Hepatocyte (in vitro differentiated cells): ENCODE measurements at regions not wholly inside any gene's neighbourhood (a gene's known extent, or its start where the extent isn't known, plus 50 kb on each side); places are given as distances from the start of the nearest gene placed in this dataset.

Experiments used
- DNase-seq: peaks from one replicate; pipeline ENCODE4 v3.0.0-alpha.2; 2016; ENCODE audit warnings: low spot score
- H2AFZ ChIP-seq: fragments of 200-600 bp; sonication (generic); 2 replicates; pipeline ENCODE4 v1.6.0; 2016; ENCODE audit warnings: antibody characterized with exemption, mild to moderate bottlenecking
- H3K27ac ChIP-seq: fragments of 200-600 bp; sonication (generic); 2 replicates; pipeline ENCODE4 v1.5.1; 2016; ENCODE audit warnings: mild to moderate bottlenecking
- H3K27me3 ChIP-seq: fragments of 200-600 bp; sonication (generic); 2 replicates; pipeline ENCODE4 v1.6.1; 2016
- H3K36me3 ChIP-seq: fragments of 200-600 bp; sonication (generic); replicated peaks from 2 replicates; pipeline ENCODE4 v1.5.1; 2016; ENCODE audit warnings: low read depth; ENCODE audit not compliant: insufficient read depth
- H3K4me1 ChIP-seq: fragments of 200-600 bp; sonication (generic); 2 replicates; pipeline ENCODE4 v1.5.1; 2016; ENCODE audit warnings: mild to moderate bottlenecking, moderate library complexity; ENCODE audit not compliant: insufficient read depth
- H3K4me2 ChIP-seq: fragments of 200-600 bp; sonication (generic); 2 replicates; pipeline ENCODE4 v1.6.0; 2016
- H3K4me3 ChIP-seq: fragments of 200-600 bp; sonication (generic); 2 replicates; pipeline ENCODE4 v1.5.1; 2016; ENCODE audit warnings: mild to moderate bottlenecking
- H3K79me2 ChIP-seq: fragments of 200-600 bp; sonication (generic); 2 replicates; pipeline ENCODE4 v1.6.0; 2017; ENCODE audit warnings: mild to moderate bottlenecking
- H3K9me2 ChIP-seq: fragments of 200-600 bp; sonication (generic); replicated peaks from 2 replicates; pipeline ENCODE4 v1.6.0; 2017; ENCODE audit warnings: mild to moderate bottlenecking; ENCODE audit not compliant: insufficient read depth
- H3K9me3 ChIP-seq: fragments of 200-600 bp; sonication (generic); 2 replicates; pipeline ENCODE4 v1.5.1; 2016; ENCODE audit warnings: low read depth, mild to moderate bottlenecking
- H4K20me1 ChIP-seq: fragments of 200-600 bp; sonication (generic); 2 replicates; pipeline ENCODE4 v1.6.0; 2016; ENCODE audit warnings: mild to moderate bottlenecking; ENCODE audit not compliant: insufficient read depth, poor library complexity, severe bottlenecking
- CTCF ChIP-seq: fragments of 200-600 bp; sonication (generic); IDR thresholded peaks from 2 replicates; pipeline ENCODE4 v1.5.1; 2016; ENCODE audit warnings: antibody characterized with exemption, mild to moderate bottlenecking; ENCODE audit not compliant: poor library complexity
- EZH2 ChIP-seq: fragments of 200-600 bp; sonication (generic); IDR thresholded peaks from 2 replicates; pipeline ENCODE4 v1.6.1; 2016; ENCODE audit warnings: antibody characterized with exemption, mild to moderate bottlenecking, borderline replicate concordance
- EZH2phosphoT487 ChIP-seq: fragments of 200-600 bp; sonication (generic); IDR thresholded peaks from one replicate; pipeline ENCODE4 v1.6.1; 2018; ENCODE audit warnings: antibody characterized with exemption, mild to moderate bottlenecking, low read depth, moderate library complexity; ENCODE audit not compliant: unreplicated experiment, severe bottlenecking
- WGBS: methylation state at CpG from one replicate; pipeline ENCODE4 v1.1.6; 2016; ENCODE audit warnings: low lambda C conversion rate; ENCODE audit errors: missing lambda C conversion rate; 5-methylcytosine and 5-hydroxymethylcytosine counted together

GRCh38 chr20:24729896-24730605, 219.0 kb upstream of the CST7 start:
- Histone ChIP-seq H3K27me3 (no peaks in the 10 kb centered on the region), H3K4me2 (no peak overlapping the region), H3K9me2 (no peaks in the 10 kb centered on the region), H3K9me3 (no peaks in the 10 kb centered on the region), H3K36me3 (no peaks in the 10 kb centered on the region), H4K20me1 (no peaks in the 10 kb centered on the region), H3K79me2 (no peaks in the 10 kb centered on the region), H3K27ac (no peak overlapping the region), H3K4me1 (no peaks in the 10 kb centered on the region), H3K4me3 (no peak overlapping the region), H2AFZ (no peak overlapping the region)
- WGBS: 87% methylated on average over 15 of the region's 17 CpGs
- TF ChIP-seq CTCF: no peak
- no peak for TF ChIP-seq EZH2phosphoT487
- TF ChIP-seq EZH2: no peak
- DNase-seq: no peak

- Histone ChIP-seq H3K4me2 (no peak overlapping the region), H3K79me2 (no peaks in the 10 kb centered on the region), H3K27ac (no peak overlapping the region), H3K4me1 (peaks cover 5% of the 10 kb centered on the region), H3K9me3 (no peaks in the 10 kb centered on the region), H3K9me2 (no peaks in the 10 kb centered on the region), H2AFZ (no peak overlapping the region), H3K4me3 (no peak overlapping the region), H3K27me3 (no peaks in the 10 kb centered on the region), H4K20me1 (no peaks in the 10 kb centered on the region), H3K36me3 (no peaks in the 10 kb centered on the region)
- TF ChIP-seq CTCF (no peak), EZH2phosphoT487 (no peak), EZH2 (no peak)
- no peak for DNase-seq
- WGBS: 92% methylated on average over 10 of the region's 10 CpGs
Measured at GRCh38 chr20:24730750-24731149, 218.3 kb upstream of the CST7 start.

GRCh38 chr20:24731312-24731711, 217.8 kb upstream of the CST7 start:
- 89% methylated on average over 10 of the region's 10 CpGs for WGBS
- H3K36me3 ChIP-seq: no peaks in the 10 kb centered on the region
- TF ChIP-seq EZH2: no peak
- TF ChIP-seq EZH2phosphoT487: no peak
- no peak for TF ChIP-seq CTCF

More at GRCh38 chr20:24731312-24731711, 217.8 kb upstream of the CST7 start:
- DNase-seq: no peak
- Histone ChIP-seq H3K79me2 (no peaks in the 10 kb centered on the region), H3K9me3 (no peaks in the 10 kb centered on the region), H3K9me2 (no peaks in the 10 kb centered on the region), H3K27ac (no peak overlapping the region), H3K4me2 (no peak overlapping the region), H2AFZ (no peak overlapping the region), H3K4me1 (peaks cover 10% of the 10 kb centered on the region), H3K4me3 (no peak overlapping the region), H3K27me3 (no peaks in the 10 kb centered on the region), H4K20me1 (no peaks in the 10 kb centered on the region)
